GM23338 (cell line): ENCODE measurements at regions not wholly inside any gene's neighbourhood (a gene's known extent, or its start where the extent isn't known, plus 50 kb on each side); places are given as distances from the start of the nearest gene placed in this dataset.

Source experiments
- ATAC-seq: fragments of 200-7000 bp; cut with Tn5 transposase; 3 replicates; pipeline ENCODE4 v1.9.1; 2020
- DNase-seq: peaks from one replicate; pipeline ENCODE4 v3.0.0-alpha.2; 2015; ENCODE audit warnings: low spot score
- H2AFZ ChIP-seq: fragments of 200-600 bp; sonication (generic); 2 replicates; pipeline ENCODE4 v1.8.0; 2016; ENCODE audit warnings: antibody characterized with exemption, mild to moderate bottlenecking, moderate library complexity
- H3F3A ChIP-seq: fragments of 200-600 bp; sonication (generic); replicated peaks from 2 replicates; pipeline ENCODE4 v1.8.0; 2017; ENCODE audit warnings: antibody characterized with exemption, mixed run types, low read depth
- H3K27ac ChIP-seq: fragments of 200-600 bp; sonication (generic); 2 replicates; pipeline ENCODE4 v1.6.1; 2016; ENCODE audit warnings: low read depth
- H3K27me3 ChIP-seq: fragments of 200-600 bp; sonication (generic); 2 replicates; pipeline ENCODE4 v1.8.0; 2016; ENCODE audit warnings: mild to moderate bottlenecking, mixed run types, moderate library complexity; ENCODE audit not compliant: insufficient read depth
- H3K36me3 ChIP-seq: fragments of 200-600 bp; sonication (generic); 2 replicates; pipeline ENCODE4 v1.8.0; 2016; ENCODE audit warnings: mild to moderate bottlenecking; ENCODE audit not compliant: insufficient read depth
- H3K4me1 ChIP-seq: fragments of 200-600 bp; sonication (generic); 2 replicates; pipeline ENCODE4 v1.8.0; 2016; ENCODE audit warnings: mild to moderate bottlenecking, moderate library complexity; ENCODE audit not compliant: insufficient read depth
- H3K4me2 ChIP-seq: fragments of 200-600 bp; sonication (generic); 2 replicates; pipeline ENCODE4 v1.7.1; 2017; ENCODE audit warnings: mixed run types
- H3K4me3 ChIP-seq: fragments of 200-600 bp; sonication (generic); 2 replicates; pipeline ENCODE4 v1.6.1; 2016; ENCODE audit warnings: mixed run types
- H3K79me2 ChIP-seq: fragments of 200-600 bp; sonication (generic); replicated peaks from 2 replicates; pipeline ENCODE4 v1.8.0; 2017; ENCODE audit warnings: mild to moderate bottlenecking; ENCODE audit not compliant: insufficient read depth
- H3K9me2 ChIP-seq: fragments of 200-600 bp; sonication (generic); 2 replicates; pipeline ENCODE4 v1.8.0; 2017; ENCODE audit not compliant: insufficient read depth
- H4K20me1 ChIP-seq: fragments of 200-600 bp; sonication (generic); replicated peaks from 2 replicates; pipeline ENCODE4 v1.8.0; 2017; ENCODE audit warnings: mild to moderate bottlenecking; ENCODE audit not compliant: insufficient read depth
- H3K27ac Mint-ChIP-seq: 2 replicates; pipeline ENCODE4 v1.8.0; 2020; ENCODE audit warnings: inconsistent platforms, mild to moderate bottlenecking, moderate library complexity, mixed read lengths
- H3K27me3 Mint-ChIP-seq: 3 replicates; pipeline ENCODE4 v1.8.0; 2022; ENCODE audit warnings: low read depth, mild to moderate bottlenecking, moderate library complexity, mixed read lengths, inconsistent platforms; ENCODE audit not compliant: insufficient read depth, poor library complexity
- H3K36me3 Mint-ChIP-seq: 3 replicates; pipeline ENCODE4 v1.8.0; 2021; ENCODE audit warnings: low read depth, mild to moderate bottlenecking, inconsistent platforms, moderate library complexity, mixed read lengths
- H3K4me1 Mint-ChIP-seq: 3 replicates; pipeline ENCODE4 v1.8.0; 2020; ENCODE audit warnings: mild to moderate bottlenecking, inconsistent platforms, mixed read lengths
- H3K4me3 Mint-ChIP-seq: 3 replicates; pipeline ENCODE4 v1.8.0; 2021; ENCODE audit warnings: moderate library complexity, mild to moderate bottlenecking, inconsistent platforms, mixed read lengths
- H3K9me3 Mint-ChIP-seq: 3 replicates; pipeline ENCODE4 v1.8.0; 2020; ENCODE audit warnings: moderate library complexity, mild to moderate bottlenecking, inconsistent platforms, mixed read lengths
- EZH2phosphoT487 ChIP-seq: fragments of 200-600 bp; sonication (generic); IDR thresholded peaks from one replicate; pipeline ENCODE4 v1.8.1; 2018; ENCODE audit warnings: antibody characterized with exemption; ENCODE audit not compliant: unreplicated experiment
- JUNB ChIP-seq: IDR thresholded peaks from one replicate; pipeline ENCODE4 v1.6.1; 2016; ENCODE audit warnings: antibody characterized with exemption; ENCODE audit not compliant: unreplicated experiment
- NANOG ChIP-seq: IDR thresholded peaks from 2 replicates; pipeline ENCODE4 v1.6.1; 2016; ENCODE audit warnings: antibody characterized with exemption, borderline replicate concordance
- ZNF331 ChIP-seq: fragments of 250-450 bp; sonication (Bioruptor Pico); IDR thresholded peaks from 2 replicates; pipeline ENCODE4 v1.5.0; 2020; ENCODE audit warnings: low read depth, mild to moderate bottlenecking, moderate library complexity
- TF ChIP-seq, protein P1 (sequence below): IDR thresholded peaks from one replicate; pipeline ENCODE4 v1.6.1; 2018; ENCODE audit warnings: antibody characterized with exemption; ENCODE audit not compliant: unreplicated experiment
- TF ChIP-seq, protein P2 (sequence below): fragments of 250-450 bp; sonication (Bioruptor Pico); IDR thresholded peaks from 2 replicates; pipeline ENCODE4 v1.5.0; 2020; ENCODE audit warnings: mild to moderate bottlenecking, moderate library complexity

DNA sequence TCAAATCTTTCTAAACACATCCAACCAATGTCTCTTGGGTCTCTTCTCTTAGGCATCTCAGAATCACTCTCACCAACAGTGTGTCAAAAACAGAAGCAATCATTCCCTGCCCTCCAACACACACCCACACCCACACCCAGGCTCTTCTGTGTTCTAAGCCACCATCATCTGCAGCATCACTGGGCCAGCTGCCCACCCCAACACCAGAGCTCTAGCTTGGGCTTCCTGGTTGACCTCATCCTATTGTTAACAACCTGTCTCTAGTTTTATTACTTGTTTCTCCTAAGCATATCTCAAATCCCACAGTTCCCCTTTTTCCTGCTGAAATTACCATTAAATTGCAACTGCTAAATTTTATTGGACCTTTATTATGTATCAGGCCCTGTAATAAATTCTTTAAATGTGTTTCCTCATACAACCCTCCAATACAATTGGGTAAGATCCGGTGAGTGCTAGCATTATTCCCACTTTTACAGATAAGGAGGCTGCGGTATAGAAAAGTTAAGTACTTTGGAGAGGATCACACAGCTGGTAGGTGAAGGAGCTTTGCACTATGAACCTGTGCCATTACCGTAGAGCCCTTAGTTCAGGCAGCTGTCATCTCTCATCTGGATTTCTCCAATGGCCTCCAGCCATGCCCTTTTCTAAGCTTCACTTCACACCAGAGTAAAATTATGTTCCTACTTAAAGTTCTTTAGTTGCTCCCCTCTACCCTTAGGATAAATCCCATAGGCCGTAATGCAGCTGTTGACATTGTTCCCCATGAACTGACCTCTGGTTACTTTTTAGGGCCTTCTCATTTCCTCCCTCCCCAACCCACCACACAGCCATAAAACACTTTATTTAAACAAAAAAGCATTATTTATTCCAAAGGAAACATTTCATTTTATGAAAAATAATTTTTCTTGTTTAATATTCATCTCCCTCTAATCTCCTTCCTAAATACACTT is 227.7 kb downstream of the B3GLCT start:
- Histone ChIP-seq H3K4me3 (no peak overlapping the region), H3K79me2 (no peaks in the 10 kb centered on the region), H3F3A (no peaks in the 10 kb centered on the region), H3K27me3 (no peaks in the 10 kb centered on the region), H3K4me2 (no peak overlapping the region), H3K27ac (no peak overlapping the region), H3K9me2 (no peaks in the 10 kb centered on the region), H4K20me1 (no peaks in the 10 kb centered on the region), H2AFZ (no peak overlapping the region), H3K36me3 (no peaks in the 10 kb centered on the region), H3K4me1 (no peaks in the 10 kb centered on the region)
- Mint-ChIP-seq H3K27me3 (no peaks in the 10 kb centered on the region), H3K36me3 (no peaks in the 10 kb centered on the region), H3K27ac (no peak overlapping the region), H3K4me1 (0 out of 3 replicates have a peak, but pooled peaks cover 3% of the 10 kb centered on the region), H3K4me3 (no peak overlapping the region), H3K9me3 (no peaks in the 10 kb centered on the region)
- no peak for DNase-seq
- TF ChIP-seq ZNF331, result no peak
- TF ChIP-seq JUNB, result no peak
- TF ChIP-seq, protein P1, sequence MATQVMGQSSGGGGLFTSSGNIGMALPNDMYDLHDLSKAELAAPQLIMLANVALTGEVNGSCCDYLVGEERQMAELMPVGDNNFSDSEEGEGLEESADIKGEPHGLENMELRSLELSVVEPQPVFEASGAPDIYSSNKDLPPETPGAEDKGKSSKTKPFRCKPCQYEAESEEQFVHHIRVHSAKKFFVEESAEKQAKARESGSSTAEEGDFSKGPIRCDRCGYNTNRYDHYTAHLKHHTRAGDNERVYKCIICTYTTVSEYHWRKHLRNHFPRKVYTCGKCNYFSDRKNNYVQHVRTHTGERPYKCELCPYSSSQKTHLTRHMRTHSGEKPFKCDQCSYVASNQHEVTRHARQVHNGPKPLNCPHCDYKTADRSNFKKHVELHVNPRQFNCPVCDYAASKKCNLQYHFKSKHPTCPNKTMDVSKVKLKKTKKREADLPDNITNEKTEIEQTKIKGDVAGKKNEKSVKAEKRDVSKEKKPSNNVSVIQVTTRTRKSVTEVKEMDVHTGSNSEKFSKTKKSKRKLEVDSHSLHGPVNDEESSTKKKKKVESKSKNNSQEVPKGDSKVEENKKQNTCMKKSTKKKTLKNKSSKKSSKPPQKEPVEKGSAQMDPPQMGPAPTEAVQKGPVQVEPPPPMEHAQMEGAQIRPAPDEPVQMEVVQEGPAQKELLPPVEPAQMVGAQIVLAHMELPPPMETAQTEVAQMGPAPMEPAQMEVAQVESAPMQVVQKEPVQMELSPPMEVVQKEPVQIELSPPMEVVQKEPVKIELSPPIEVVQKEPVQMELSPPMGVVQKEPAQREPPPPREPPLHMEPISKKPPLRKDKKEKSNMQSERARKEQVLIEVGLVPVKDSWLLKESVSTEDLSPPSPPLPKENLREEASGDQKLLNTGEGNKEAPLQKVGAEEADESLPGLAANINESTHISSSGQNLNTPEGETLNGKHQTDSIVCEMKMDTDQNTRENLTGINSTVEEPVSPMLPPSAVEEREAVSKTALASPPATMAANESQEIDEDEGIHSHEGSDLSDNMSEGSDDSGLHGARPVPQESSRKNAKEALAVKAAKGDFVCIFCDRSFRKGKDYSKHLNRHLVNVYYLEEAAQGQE, result no peak
- no peak for TF ChIP-seq EZH2phosphoT487
- TF ChIP-seq, protein P2, sequence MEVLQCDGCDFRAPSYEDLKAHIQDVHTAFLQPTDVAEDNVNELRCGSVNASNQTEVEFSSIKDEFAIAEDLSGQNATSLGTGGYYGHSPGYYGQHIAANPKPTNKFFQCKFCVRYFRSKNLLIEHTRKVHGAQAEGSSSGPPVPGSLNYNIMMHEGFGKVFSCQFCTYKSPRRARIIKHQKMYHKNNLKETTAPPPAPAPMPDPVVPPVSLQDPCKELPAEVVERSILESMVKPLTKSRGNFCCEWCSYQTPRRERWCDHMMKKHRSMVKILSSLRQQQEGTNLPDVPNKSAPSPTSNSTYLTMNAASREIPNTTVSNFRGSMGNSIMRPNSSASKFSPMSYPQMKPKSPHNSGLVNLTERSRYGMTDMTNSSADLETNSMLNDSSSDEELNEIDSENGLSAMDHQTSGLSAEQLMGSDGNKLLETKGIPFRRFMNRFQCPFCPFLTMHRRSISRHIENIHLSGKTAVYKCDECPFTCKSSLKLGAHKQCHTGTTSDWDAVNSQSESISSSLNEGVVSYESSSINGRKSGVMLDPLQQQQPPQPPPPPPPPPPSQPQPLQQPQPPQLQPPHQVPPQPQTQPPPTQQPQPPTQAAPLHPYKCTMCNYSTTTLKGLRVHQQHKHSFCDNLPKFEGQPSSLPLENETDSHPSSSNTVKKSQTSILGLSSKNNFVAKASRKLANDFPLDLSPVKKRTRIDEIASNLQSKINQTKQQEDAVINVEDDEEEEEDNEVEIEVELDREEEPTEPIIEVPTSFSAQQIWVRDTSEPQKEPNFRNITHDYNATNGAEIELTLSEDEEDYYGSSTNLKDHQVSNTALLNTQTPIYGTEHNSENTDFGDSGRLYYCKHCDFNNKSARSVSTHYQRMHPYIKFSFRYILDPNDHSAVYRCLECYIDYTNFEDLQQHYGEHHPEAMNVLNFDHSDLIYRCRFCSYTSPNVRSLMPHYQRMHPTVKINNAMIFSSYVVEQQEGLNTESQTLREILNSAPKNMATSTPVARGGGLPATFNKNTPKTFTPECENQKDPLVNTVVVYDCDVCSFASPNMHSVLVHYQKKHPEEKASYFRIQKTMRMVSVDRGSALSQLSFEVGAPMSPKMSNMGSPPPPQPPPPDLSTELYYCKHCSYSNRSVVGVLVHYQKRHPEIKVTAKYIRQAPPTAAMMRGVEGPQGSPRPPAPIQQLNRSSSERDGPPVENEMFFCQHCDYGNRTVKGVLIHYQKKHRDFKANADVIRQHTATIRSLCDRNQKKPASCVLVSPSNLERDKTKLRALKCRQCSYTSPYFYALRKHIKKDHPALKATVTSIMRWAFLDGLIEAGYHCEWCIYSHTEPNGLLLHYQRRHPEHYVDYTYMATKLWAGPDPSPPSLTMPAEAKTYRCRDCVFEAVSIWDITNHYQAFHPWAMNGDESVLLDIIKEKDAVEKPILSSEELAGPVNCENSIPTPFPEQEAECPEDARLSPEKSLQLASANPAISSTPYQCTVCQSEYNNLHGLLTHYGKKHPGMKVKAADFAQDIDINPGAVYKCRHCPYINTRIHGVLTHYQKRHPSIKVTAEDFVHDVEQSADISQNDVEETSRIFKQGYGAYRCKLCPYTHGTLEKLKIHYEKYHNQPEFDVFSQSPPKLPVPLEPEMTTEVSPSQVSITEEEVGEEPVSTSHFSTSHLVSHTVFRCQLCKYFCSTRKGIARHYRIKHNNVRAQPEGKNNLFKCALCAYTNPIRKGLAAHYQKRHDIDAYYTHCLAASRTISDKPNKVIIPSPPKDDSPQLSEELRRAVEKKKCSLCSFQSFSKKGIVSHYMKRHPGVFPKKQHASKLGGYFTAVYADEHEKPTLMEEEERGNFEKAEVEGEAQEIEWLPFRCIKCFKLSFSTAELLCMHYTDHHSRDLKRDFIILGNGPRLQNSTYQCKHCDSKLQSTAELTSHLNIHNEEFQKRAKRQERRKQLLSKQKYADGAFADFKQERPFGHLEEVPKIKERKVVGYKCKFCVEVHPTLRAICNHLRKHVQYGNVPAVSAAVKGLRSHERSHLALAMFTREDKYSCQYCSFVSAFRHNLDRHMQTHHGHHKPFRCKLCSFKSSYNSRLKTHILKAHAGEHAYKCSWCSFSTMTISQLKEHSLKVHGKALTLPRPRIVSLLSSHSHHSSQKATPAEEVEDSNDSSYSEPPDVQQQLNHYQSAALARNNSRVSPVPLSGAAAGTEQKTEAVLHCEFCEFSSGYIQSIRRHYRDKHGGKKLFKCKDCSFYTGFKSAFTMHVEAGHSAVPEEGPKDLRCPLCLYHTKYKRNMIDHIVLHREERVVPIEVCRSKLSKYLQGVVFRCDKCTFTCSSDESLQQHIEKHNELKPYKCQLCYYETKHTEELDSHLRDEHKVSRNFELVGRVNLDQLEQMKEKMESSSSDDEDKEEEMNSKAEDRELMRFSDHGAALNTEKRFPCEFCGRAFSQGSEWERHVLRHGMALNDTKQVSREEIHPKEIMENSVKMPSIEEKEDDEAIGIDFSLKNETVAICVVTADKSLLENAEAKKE (CRISPR knock-in tag), result no peak
- no peak for TF ChIP-seq NANOG
- ATAC-seq, result no peak
